GM23338 (cell line): ENCODE measurements at regions not wholly inside any gene's neighbourhood (a gene's known extent, or its start where the extent isn't known, plus 50 kb on each side); places are given as distances from the start of the nearest gene placed in this dataset.

Experiments
- ATAC-seq: fragments of 200-7000 bp; cut with Tn5 transposase; 3 replicates; pipeline ENCODE4 v1.9.1; 2020
- DNase-seq: peaks from one replicate; pipeline ENCODE4 v3.0.0-alpha.2; 2015; ENCODE audit warnings: low spot score
- H2AFZ ChIP-seq: fragments of 200-600 bp; sonication (generic); 2 replicates; pipeline ENCODE4 v1.8.0; 2016; ENCODE audit warnings: antibody characterized with exemption, mild to moderate bottlenecking, moderate library complexity
- H3F3A ChIP-seq: fragments of 200-600 bp; sonication (generic); replicated peaks from 2 replicates; pipeline ENCODE4 v1.8.0; 2017; ENCODE audit warnings: antibody characterized with exemption, mixed run types, low read depth
- H3K27ac ChIP-seq: fragments of 200-600 bp; sonication (generic); 2 replicates; pipeline ENCODE4 v1.6.1; 2016; ENCODE audit warnings: low read depth
- H3K27me3 ChIP-seq: fragments of 200-600 bp; sonication (generic); 2 replicates; pipeline ENCODE4 v1.8.0; 2016; ENCODE audit warnings: mild to moderate bottlenecking, mixed run types, moderate library complexity; ENCODE audit not compliant: insufficient read depth
- H3K36me3 ChIP-seq: fragments of 200-600 bp; sonication (generic); 2 replicates; pipeline ENCODE4 v1.8.0; 2016; ENCODE audit warnings: mild to moderate bottlenecking; ENCODE audit not compliant: insufficient read depth
- H3K4me1 ChIP-seq: fragments of 200-600 bp; sonication (generic); 2 replicates; pipeline ENCODE4 v1.8.0; 2016; ENCODE audit warnings: mild to moderate bottlenecking, moderate library complexity; ENCODE audit not compliant: insufficient read depth
- H3K4me2 ChIP-seq: fragments of 200-600 bp; sonication (generic); 2 replicates; pipeline ENCODE4 v1.7.1; 2017; ENCODE audit warnings: mixed run types
- H3K4me3 ChIP-seq: fragments of 200-600 bp; sonication (generic); 2 replicates; pipeline ENCODE4 v1.6.1; 2016; ENCODE audit warnings: mixed run types
- H3K79me2 ChIP-seq: fragments of 200-600 bp; sonication (generic); replicated peaks from 2 replicates; pipeline ENCODE4 v1.8.0; 2017; ENCODE audit warnings: mild to moderate bottlenecking; ENCODE audit not compliant: insufficient read depth
- H3K9me2 ChIP-seq: fragments of 200-600 bp; sonication (generic); 2 replicates; pipeline ENCODE4 v1.8.0; 2017; ENCODE audit not compliant: insufficient read depth
- H4K20me1 ChIP-seq: fragments of 200-600 bp; sonication (generic); replicated peaks from 2 replicates; pipeline ENCODE4 v1.8.0; 2017; ENCODE audit warnings: mild to moderate bottlenecking; ENCODE audit not compliant: insufficient read depth
- H3K27ac Mint-ChIP-seq: 2 replicates; pipeline ENCODE4 v1.8.0; 2020; ENCODE audit warnings: inconsistent platforms, mild to moderate bottlenecking, moderate library complexity, mixed read lengths
- H3K27me3 Mint-ChIP-seq: 3 replicates; pipeline ENCODE4 v1.8.0; 2022; ENCODE audit warnings: low read depth, mild to moderate bottlenecking, moderate library complexity, mixed read lengths, inconsistent platforms; ENCODE audit not compliant: insufficient read depth, poor library complexity
- H3K36me3 Mint-ChIP-seq: 3 replicates; pipeline ENCODE4 v1.8.0; 2021; ENCODE audit warnings: low read depth, mild to moderate bottlenecking, inconsistent platforms, moderate library complexity, mixed read lengths
- H3K4me1 Mint-ChIP-seq: 3 replicates; pipeline ENCODE4 v1.8.0; 2020; ENCODE audit warnings: mild to moderate bottlenecking, inconsistent platforms, mixed read lengths
- H3K4me3 Mint-ChIP-seq: 3 replicates; pipeline ENCODE4 v1.8.0; 2021; ENCODE audit warnings: moderate library complexity, mild to moderate bottlenecking, inconsistent platforms, mixed read lengths
- H3K9me3 Mint-ChIP-seq: 3 replicates; pipeline ENCODE4 v1.8.0; 2020; ENCODE audit warnings: moderate library complexity, mild to moderate bottlenecking, inconsistent platforms, mixed read lengths
- CTCF ChIP-seq, 2 experiments: fragments of 200-600 bp in 1 of 2; sonication (generic) in 1 of 2; conservative IDR thresholded peaks; 2 replicates each; pipeline versions ENCODE4 v1.5.1 to v1.6.1; 2016 to 2017; ENCODE audit warnings: antibody characterized with exemption in 2 of 2, low read depth in 2 of 2, mild to moderate bottlenecking in 2 of 2, moderate library complexity in 1 of 2
- ETS1 ChIP-seq: IDR thresholded peaks from 2 replicates; pipeline ENCODE4 v1.6.1; 2016; ENCODE audit warnings: antibody characterized with exemption
- EZH2 ChIP-seq: fragments of 200-600 bp; sonication (generic); IDR thresholded peaks from one replicate; pipeline ENCODE4 v1.8.0; 2017; ENCODE audit warnings: antibody characterized with exemption, mild to moderate bottlenecking, low read depth; ENCODE audit not compliant: unreplicated experiment
- POLR2AphosphoS5 ChIP-seq: IDR thresholded peaks from 2 replicates; pipeline ENCODE4 v1.6.1; 2016; ENCODE audit warnings: antibody characterized with exemption, low read depth
- REST ChIP-seq: IDR thresholded peaks from one replicate; pipeline ENCODE4 v1.6.1; 2018; ENCODE audit warnings: antibody characterized with exemption; ENCODE audit not compliant: unreplicated experiment
- ZNF114 ChIP-seq: fragments of 250-450 bp; sonication (Bioruptor Pico); IDR thresholded peaks from 2 replicates; pipeline ENCODE4 v1.5.0; 2020; ENCODE audit warnings: mild to moderate bottlenecking, moderate library complexity
- ZNF331 ChIP-seq: fragments of 250-450 bp; sonication (Bioruptor Pico); IDR thresholded peaks from 2 replicates; pipeline ENCODE4 v1.5.0; 2020; ENCODE audit warnings: low read depth, mild to moderate bottlenecking, moderate library complexity

- no peaks in the 10 kb centered on the region for H3K27me3 ChIP-seq
- DNase-seq (no peak), ATAC-seq (no peak)
- Mint-ChIP-seq H3K36me3 (no peaks in the 10 kb centered on the region), H3K4me1 (no peaks in the 10 kb centered on the region), H3K4me3 (no peak overlapping the region), H3K27me3 (peaks cover 3% of the 10 kb centered on the region), H3K9me3 (no peaks in the 10 kb centered on the region), H3K27ac (no peak overlapping the region)
- no peaks in the 10 kb centered on the region for H3K4me1 ChIP-seq
- no peak overlapping the region for H3K4me3 ChIP-seq
- H4K20me1 ChIP-seq, result no peaks in the 10 kb centered on the region
- no peaks in the 10 kb centered on the region for H3K36me3 ChIP-seq
- no peaks in the 10 kb centered on the region; the same call in 1 of the 2 replicates for H3K9me2 ChIP-seq
- no peaks in the 10 kb centered on the region for H3K79me2 ChIP-seq
- no peak for TF ChIP-seq ZNF114 (CRISPR knock-in tag)
- no peak for TF ChIP-seq ZNF331 (CRISPR knock-in tag)
- no peak for TF ChIP-seq CTCF (conservative IDR thresholded peaks at IDR 0.05; ENCODE audit: low read depth in 2 of 2)
- TF ChIP-seq ETS1, result no peak
- no peak overlapping the region for H3K4me2 ChIP-seq
- H3K27ac ChIP-seq, result no peak overlapping the region
- no peak overlapping the region; the same call in 1 of the 2 replicates for H2AFZ ChIP-seq
- no peaks in the 10 kb centered on the region for H3F3A ChIP-seq
Measured at GRCh38 chr1:194069168-194069830, 882.9 kb upstream of the B3GALT2 start.

GRCh38 chr1:194068446-194069167 lies 882.2 kb upstream of the B3GALT2 start:
- no peak overlapping the region for H3K4me3 ChIP-seq
- H3K36me3 Mint-ChIP-seq, result no peaks in the 10 kb centered on the region
- H3K36me3 ChIP-seq, result no peaks in the 10 kb centered on the region
- H3K4me1 Mint-ChIP-seq, result no peaks in the 10 kb centered on the region
- no peaks in the 10 kb centered on the region for H3K9me3 Mint-ChIP-seq
- H3K27ac ChIP-seq, result no peak overlapping the region
- H3K4me3 Mint-ChIP-seq, result no peak overlapping the region
- H2AFZ ChIP-seq, result no peak overlapping the region
- H3K27me3 Mint-ChIP-seq, result peaks cover 3% of the 10 kb centered on the region
- H3K27ac Mint-ChIP-seq, result no peak overlapping the region
- no peaks in the 10 kb centered on the region for H4K20me1 ChIP-seq
- H3K9me2 ChIP-seq, result no peaks in the 10 kb centered on the region; the same call in 1 of the 2 replicates
- H3F3A ChIP-seq, result no peaks in the 10 kb centered on the region
- ATAC-seq (no peak), DNase-seq (no peak)
- H3K4me1 ChIP-seq, result no peaks in the 10 kb centered on the region
- no peak overlapping the region for H3K4me2 ChIP-seq
- no peaks in the 10 kb centered on the region for H3K27me3 ChIP-seq
- no peaks in the 10 kb centered on the region for H3K79me2 ChIP-seq
- no peak for TF ChIP-seq ETS1
- no peak for TF ChIP-seq POLR2AphosphoS5
- no peak for TF ChIP-seq REST
- TF ChIP-seq EZH2, result no peak
